Raji (cell line): ENCODE measurements at regions not wholly inside any gene's neighbourhood (a gene's known extent, or its start where the extent isn't known, plus 50 kb on each side); places are given as distances from the start of the nearest gene placed in this dataset.

Experiments used
- POLR2A ChIP-seq: IDR thresholded peaks from 2 replicates; pipeline ENCODE4 v1.6.1; 2011; ENCODE audit warnings: low read depth, low read length, control low read depth; ENCODE audit not compliant: insufficient read depth

DNA sequence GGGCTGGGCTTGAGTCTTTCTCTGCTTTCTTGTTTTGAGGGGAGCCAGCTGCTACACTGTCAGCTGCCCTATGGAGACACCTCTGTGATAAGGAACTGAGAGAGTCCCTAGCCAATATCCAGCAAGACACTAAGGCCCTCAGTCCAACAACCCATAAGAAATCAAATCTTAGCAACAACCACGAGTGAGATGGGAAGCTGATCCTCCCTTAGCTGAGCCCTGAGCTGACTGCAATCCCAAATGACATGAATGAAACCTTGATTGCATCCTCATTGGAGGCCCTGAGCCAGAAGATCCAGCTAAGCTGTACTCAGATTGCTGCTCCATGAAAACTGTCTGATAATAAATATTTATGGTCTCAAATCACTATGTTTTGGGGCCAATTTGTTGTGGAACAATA is 302.1 kb upstream of the MME start:
- TF ChIP-seq POLR2A: no peak

GRCh38 chr3:154776549-154777225 is 303.4 kb upstream of the MME start:
- no peak for TF ChIP-seq POLR2A

DNA sequence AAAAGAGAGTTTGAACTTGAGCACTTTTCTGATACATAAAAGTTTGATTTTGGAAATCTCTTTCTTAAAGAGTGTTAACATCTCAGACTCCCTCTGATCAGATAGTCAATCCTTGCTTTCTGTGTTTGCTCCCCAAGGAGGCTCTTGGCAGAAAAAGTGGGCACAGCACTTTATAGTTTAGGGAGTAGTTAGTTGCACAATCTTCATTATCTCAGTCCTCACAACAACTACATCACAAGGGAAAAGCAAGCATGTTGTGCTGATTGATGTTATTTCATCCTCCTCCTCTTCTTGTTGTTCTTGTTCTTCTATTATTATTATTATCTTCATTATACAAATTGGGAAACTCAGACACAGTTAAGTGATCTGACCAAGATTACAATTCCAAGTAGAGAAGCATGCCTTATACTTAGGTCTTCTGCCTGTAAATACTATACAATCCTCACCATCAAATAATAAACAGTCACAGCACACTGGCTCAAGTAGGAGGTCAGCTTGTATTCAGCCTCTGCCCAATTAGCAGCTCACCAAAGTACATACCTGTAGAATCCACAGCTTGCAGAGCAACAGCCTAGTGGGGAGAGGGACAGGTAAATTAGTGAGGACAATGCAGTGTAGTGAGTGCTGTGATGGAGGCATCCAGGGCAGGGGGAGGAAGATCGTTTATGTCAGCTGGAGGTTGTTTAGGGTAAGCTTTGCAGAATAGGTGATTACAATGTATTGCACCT is 304.1 kb upstream of the MME start:
- no peak for TF ChIP-seq POLR2A

DNA sequence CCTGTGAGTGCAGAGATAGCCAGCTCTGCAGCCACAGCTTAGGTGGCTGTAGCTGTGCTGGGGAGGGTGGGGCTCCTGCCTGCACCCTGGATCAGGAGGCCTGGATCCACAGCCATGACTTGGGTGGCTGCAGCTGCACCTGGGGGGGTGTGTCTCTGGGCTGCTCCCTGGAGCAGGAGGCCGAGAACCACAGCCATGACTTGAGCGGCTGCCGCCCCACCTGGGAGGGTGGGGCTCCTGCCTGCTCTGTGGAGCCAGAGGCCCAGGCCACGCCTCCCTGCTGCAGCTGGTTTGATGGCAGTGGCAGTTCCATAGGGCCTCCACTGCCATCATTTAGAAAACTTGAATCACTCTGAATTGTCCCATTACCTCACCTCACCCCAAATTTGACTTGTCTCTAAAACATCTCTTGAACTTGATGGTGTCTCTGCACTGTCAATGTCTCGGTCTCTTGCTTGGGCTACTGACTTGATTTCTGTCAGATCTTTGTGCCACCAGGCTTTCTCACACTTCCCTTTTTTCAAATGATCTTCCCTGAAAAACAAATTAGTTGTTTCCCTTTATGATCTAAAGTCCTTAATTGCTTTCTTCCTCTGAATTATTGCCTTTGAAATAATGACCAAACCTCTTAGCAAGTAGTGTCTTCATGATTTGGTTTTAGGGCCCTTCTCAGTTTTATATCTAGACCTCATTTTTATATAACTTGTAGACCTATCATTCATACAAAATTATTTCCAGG is 313.2 kb upstream of the MME start:
- 0 out of 2 replicates have a peak, but pooled peaks have one; percentile 23 for TF ChIP-seq POLR2A

DNA sequence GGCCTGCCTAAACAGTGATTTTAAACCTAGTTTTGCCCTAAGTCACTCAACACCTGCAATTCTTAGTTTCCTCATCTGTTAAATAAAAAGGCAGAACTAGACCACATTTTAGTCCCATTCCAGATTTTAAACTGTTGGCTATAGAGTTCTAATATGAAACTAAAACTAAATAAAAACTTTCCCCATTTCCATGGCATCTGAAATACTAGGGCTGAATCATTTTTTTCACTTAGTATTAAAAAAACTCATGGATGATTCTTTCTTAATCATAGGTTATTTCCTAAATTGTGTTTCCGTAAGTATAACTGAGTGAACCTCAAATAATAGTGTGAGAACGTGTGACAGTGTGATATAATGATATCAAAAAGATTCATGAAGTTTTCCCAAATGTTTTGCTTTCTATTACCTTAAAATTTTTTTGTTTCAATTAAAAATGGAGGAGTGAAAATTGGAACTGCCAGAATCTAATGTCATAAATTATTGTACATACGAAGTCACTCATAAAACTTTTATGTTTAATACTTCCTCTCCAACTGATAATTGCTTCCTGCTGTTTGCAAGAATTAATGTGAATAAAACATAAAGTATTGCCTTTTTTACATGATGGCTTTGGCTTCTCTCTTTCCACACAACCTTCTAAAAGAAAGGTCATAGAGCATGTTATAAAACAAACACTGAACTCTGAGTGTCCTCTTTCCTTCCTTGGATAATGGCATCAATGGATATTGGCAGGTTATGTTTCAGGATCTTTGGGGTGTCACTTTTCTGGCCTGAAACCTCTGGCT is 315.1 kb upstream of the MME start:
- no peak for TF ChIP-seq POLR2A

- no peak for TF ChIP-seq POLR2A
Measured at GRCh38 chr3:154762486-154762885, 317.6 kb upstream of the MME start.

DNA sequence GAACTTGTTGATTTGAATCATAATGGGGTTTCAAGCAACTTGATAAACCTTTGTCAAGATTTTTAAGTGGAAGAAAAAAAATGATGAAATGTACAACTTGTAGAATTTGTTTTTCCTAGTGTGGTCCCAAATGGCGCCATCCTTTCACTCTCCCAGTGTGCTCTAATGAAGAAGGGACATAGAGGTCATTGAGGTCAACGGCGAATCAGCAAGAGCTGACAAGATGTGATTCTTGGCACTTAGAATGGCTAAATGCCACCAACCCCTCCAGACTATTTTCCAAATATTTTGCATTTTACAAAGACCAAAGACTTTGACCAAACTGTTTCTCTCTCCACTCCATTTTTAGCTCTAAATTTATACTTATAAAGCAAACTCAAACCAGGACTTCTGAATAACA is 320.2 kb upstream of the MME start:
- TF ChIP-seq POLR2A: no peak

DNA sequence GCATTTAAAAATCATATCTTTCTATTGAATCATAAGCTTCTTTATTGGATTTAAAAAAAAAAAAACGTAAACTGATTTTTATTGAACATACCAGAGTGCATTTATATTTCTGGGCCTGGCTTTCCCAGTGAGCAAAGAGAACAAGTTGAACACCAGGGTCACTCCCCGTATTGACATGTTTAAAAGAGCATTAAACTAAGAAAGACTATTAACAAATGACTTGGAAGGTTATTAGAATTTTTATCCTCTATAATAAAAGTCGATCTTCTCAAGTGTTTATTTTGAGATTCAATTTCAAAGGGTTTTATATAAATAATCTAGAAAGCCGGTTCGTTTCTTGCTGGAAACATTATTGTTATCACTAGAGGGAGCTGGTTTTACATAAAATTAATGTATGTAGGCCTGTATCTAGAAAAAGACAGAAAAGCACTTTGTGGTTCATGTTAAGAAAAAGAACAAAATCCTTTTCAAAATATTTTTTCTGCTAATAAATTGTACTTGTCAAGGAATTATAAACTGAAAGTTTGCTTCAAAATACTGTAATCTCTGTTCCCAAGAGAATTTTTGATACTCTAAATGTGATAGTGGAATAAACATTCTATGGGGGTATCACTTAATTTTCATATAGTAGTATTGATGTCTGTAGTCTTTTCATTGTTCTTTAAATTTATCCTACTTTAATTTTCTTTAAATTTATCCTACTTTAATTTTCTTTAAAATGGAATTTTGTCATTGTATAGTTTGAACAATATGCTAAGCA is 321.8 kb upstream of the MME start:
- no peak for TF ChIP-seq POLR2A

DNA sequence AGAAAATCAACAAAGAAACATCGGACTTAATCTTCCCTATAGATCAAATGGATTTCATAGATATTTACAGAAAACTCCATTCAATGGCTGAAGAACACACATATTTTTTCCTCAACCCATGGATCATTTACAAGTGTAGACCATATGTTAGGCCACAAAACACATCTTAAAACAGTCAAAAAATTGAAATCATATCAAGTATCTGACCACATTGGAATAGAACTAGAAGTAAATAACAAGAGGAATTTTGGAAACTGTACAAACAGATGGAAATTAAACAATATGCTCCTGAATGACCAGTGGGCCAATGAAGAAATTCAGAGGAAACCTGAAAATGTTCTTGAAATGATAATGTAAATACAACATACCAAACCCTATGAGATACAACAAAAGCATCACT is 323.1 kb upstream of the GPR149 start:
- no peak for TF ChIP-seq POLR2A

DNA sequence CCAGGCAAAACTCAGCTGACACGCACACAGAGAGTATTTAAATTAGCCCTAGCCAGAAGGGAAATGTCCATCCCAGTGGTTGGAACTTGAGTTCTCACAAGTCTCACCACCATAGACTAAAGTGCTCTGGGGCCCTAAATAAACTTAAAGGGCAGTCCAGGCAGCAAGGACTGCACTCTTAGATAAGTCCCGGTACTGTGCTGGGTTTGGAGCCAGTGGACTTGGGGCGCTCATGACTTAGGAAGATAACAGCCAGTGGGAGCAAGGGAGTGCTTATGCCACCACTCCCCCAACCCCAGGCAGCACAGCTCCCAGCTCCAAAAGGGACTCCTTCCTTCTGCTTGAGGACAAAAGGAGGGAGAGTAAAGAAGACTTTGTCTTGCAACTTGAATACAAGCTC is 319.5 kb upstream of the GPR149 start:
- TF ChIP-seq POLR2A: no peak

DNA sequence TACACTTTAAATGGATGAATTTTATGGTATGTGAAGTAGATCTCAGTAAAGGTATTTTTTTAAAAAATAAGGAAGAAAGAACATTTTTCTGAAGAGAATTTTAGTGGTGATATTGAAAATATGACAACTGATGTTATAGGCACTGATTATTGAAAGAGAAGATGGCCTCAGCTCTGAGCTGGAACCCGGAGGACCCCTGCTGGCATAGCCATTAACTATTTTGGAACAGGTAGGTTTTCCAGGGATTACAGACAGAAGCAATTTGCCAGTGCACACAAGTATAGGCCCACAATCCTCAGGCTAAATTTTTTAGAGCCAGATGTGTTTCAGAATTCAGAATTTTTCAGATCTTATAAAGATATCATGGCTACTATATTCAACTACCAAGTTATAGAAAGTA is 315.9 kb upstream of the GPR149 start:
- no peak for TF ChIP-seq POLR2A

GRCh38 chr3:154745122-154745521 is 315.1 kb upstream of the GPR149 start:
- no peak for TF ChIP-seq POLR2A

- TF ChIP-seq POLR2A: no peak
Measured at GRCh38 chr3:154743418-154743817, 313.4 kb upstream of the GPR149 start.

- no peak for TF ChIP-seq POLR2A
Measured at GRCh38 chr3:154734468-154734867, 304.5 kb upstream of the GPR149 start.
